Fibroblast of skin of abdomen (primary cell): ENCODE measurements at regions not wholly inside any gene's neighbourhood (a gene's known extent, or its start where the extent isn't known, plus 50 kb on each side); places are given as distances from the start of the nearest gene placed in this dataset.
"Not testable (repeated sequence)": the region's sequence is repeated elsewhere in the genome, so short reads cannot be mapped to it uniquely, and the experiment has no call there.

ENCODE experiments used
- DNase-seq: peaks from one replicate; pipeline ENCODE4 v3.0.0-alpha.2; 2013

DNA sequence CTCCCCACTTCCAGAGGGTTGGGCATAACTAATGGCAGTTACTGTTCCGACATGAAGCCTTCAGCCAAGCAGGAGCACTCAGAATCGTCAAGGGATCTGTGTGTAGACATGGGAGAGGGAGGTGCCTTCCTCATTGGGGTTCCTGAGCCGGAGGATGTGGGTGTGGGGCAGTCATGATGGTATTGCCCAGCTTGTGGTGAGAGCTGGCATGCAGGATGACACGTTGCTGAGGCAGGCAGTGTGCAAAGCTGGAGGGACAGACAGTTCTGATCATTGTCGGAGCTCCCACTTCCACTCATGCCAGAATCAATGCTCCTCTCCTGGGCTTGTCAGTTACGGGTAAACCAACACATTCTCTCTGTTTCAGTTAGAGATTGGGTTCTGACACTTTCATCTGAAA lies 83.9 kb upstream of the TSC22D1 start:
- peak; percentile 29 for DNase-seq

DNA sequence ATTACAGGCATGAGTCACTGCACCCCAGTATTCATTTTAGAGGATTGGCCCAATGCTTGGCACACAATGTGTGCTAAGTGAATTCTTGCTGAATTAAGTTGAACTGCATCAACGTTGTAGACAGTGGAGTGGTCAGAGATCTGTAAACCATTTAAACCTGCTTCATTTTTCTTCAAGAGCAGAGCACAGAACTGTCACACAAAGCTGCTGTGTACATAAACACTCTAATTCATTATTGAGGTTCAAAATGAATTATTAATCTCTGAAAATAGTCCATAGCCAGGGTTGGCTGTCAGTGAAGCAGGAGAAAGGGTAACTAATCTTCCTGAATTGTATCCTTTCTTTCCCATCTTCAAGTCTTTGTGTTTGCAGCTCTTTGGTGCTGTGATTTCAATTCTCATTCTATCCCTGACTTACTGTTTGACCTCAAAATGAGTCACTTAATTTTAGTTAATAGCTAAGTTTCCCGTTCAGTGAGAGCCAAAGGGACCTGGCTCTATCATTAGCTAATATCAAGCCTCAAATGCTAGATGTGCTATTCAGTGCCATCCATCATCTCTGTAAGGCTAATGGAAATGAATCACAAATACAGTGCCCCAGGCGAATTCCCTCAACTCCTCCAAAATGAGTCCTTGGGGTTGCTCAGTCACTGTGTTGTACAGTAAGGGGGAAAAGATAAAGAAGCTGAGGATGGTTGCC lies 77.0 kb upstream of the TSC22D1 start:
- DNase-seq: peak; percentile 34

DNA sequence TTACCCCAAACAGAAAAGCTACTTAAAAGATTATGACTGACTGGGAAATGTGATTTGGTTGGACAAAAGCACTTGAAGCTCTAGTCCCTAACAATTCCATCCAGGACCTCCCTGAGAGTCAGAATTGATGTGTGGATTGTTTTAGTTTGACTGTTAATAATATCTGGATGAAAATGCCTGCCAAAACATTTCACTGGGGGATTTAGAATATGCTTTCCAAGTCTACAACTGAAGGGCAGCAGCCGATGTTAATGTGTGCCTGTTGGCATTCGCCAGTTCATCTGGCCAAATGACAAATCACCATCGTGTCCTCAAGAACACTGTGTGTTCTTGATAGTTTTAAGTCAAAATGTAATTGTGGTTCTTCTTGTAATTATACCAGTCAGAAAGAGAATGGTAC lies 76.0 kb upstream of the TSC22D1 start:
- no peak for DNase-seq

DNA sequence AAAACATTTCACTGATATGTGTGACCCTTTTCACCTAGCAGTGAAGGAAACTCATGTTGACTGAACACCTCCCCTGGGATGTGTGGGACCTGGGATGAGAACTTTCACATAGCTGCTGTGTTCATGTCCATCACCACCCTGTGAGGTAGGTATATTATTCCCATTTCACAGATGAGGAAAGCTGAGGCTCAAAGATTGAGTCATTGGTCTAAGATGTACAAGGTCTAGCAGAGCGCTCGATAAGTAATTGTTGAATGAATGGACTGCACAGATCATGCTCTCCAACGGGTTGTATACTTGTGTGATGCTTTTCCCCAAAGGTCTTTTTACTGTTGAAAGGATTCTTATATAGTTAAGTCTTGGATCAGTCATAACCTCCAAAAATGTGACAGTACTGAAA lies 75.6 kb upstream of the TSC22D1 start:
- DNase-seq: no peak

DNA sequence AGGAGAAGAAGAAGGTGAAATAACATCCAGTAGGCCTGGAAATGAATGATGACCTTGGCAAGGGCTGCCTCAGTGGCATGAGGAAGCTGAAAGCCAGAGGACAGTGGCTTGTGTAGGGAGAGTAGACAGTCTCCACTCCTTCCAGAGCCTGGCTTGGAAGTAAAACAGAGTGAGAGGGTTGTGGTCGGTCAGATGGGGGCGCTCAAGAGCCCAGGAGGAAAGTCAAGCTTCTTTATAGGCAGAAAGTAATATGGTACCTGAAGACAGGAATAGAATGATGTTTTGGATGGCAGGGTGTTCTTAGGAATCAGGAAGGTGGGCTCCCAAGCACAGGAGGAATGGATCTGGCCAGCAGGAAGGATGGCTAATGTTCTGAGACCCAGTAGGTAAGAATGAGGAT lies 75.1 kb upstream of the TSC22D1 start:
- no peak for DNase-seq

DNA sequence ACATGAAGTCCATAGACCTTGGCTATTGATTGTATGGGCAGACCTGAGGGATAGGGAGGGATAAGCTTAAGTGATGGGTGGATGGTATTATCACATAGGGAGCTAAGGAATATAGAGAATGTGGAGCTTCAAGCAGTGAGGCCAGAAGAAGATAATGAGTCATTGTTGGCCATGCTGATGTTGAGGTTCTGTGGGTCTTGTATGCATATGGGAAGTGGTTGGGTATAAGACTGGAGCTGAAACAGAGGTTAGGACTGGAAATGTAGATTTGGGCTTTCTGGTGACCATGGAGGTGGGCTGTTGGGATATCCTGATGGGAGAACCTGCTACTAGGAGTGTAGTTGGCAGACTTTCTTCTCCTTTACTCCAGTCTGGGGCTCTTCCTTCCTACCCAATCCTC lies 73.7 kb upstream of the TSC22D1 start:
- DNase-seq: no peak

DNA sequence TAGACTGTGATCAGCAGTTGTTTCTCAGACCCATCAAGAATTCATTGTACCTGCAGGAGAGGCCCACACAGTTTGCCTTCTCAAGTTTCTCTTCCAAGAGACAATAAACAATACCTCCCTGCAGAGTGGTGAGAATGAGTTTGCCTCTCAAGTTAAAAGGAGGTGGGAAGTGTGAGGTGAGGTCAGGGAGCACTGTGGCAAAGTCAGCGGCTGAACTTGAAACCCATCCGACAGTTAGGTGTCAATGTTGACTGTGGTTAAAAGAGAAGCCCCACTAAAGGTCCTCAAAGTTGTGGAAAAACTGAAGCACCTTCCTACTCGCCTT lies 72.9 kb upstream of the TSC22D1 start:
- no peak for DNase-seq

DNA sequence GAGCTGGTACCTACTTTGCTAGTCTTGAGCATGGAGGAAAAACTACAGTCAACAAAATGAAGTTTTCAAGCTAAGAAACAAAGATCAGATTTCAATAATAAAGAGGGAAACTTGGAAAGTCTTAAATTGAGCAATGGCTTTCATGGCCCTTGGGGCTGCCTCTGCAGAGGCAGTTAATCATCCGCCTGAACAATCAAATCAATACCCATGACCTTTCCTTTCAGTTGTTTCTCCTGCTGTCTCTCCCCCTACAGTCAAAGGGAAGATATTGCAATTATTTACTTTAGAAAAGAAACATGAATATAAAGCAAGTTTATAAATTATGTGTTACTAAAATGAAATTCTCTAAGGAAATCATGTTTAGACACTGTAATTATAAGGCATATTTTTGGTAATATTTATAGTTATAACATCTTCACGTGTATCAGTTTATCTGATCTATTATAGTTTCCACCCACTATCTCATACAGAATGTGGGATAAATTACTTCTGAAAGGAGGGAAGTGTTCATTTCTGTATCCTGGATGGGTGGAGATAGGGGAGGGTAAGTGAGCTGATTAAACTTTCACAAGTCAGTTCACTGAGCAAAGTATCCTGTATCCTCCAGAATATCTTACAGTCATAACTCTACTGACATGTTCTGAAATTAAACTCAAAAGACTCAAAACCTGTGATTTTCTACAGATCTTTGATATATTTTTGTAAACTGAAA lies 72.4 kb upstream of the TSC22D1 start:
- DNase-seq: no peak

DNA sequence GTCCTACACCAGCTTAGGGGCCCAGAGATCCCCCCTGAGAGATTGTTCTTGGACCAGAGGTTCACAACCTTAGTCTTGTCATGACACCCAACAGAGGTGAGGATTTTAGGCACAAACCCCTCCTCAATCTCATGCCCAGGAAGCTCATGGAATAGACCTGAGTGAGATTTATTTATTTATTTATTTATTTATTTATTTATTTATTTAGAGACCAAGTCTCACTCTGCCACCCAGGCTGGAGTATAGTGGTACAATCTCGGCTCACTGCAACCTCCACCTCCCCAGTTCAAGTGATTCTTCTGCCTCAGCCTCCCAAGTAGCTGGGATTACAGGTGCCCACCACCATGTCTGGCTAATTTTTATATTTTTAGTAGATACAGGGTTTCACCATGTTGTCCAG lies 71.4 kb upstream of the TSC22D1 start:
- DNase-seq: not testable (repeated sequence)

DNA sequence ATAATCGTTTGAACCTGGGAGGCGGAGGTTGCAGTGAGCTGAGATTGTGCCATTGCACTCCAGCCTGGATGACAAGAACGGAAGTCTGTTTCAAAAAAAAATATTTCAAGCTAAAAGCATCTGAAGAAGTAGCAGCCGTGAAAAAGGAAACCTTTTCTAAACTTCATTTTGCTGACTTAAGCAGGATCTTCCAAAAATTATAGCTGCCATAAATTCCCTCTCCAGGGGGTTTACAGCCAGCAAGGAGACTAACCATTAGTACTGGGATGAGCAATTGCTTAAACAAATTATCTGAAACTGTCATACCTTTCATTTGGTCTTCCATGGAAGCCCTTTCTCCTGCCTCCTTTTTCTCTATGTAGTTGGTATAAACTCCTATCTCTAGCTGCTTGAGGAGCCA lies 69.9 kb upstream of the TSC22D1 start:
- DNase-seq: no peak

DNA sequence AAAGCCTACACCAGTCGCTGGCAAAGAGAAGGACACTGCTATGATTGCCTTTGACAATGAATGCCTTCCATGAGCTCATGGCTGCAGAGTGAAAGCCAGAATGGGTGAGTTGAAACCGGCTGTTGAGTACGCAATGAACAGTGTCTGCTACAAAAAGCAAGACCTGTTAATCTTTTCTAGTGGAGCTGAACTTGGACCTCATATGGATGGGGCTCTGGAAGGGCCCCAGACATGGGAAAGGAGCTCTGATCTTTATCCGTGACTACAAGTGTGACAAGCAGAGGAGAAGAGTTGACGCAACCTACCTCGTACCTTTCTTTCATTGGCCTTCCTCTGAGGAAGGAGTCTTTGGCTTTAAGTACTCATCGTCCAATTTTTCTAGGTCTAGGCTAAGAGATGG lies 67.1 kb upstream of the TSC22D1 start:
- DNase-seq: no peak

DNA sequence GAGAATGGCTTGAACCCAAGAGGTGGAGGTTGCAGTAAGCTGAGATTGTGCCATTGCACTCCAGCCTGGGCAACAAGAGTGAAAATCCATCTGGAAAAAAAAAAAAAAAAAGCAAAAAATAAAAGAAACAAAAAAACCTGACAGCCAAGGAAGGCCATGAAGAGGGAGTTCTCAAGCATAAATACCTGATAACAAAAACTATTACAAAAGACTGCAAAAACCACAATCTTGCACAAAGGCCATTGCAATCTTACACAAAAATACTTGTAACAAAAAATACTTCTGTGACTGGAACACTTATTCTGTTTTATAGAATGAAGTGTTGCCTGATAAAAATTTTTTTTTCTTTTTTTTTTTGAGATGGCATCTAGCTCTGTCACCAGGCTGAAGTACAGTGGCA lies 61.5 kb upstream of the TSC22D1 start:
- no peak for DNase-seq

DNA sequence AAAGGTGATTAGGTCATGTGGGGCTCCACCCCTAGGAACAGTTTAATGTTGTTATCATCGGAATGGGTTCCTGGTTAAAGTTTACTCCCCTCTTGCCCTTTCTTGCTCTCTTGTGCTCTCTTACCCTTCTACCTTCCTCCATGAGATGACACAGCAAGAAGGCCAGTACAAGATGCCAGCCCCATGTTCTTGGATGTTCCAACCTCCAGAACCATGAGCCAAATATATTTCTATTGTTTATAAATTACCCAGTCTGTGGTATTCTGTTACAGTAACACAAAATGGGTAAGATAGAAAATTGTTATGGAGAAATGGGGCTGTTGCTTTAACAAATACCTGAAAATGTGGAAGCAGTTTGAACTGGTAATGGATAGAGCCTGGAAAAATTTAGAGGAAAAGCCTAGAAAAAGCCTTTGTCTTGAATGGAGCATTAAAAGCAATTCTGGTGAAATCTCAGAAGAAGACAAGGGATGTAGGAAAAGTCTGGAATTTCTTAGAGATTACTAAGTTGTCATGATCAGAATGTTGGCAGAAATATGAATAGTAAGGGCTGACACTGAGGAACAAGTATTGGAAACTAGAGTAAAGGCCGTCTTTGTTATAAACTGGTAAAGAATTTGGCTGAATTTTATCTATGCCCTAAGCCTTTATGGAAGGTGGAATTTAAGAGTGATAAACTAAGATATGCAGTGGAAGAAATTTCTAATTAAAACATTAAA lies 53.5 kb upstream of the TSC22D1 start:
- peak; percentile 86 for DNase-seq

DNA sequence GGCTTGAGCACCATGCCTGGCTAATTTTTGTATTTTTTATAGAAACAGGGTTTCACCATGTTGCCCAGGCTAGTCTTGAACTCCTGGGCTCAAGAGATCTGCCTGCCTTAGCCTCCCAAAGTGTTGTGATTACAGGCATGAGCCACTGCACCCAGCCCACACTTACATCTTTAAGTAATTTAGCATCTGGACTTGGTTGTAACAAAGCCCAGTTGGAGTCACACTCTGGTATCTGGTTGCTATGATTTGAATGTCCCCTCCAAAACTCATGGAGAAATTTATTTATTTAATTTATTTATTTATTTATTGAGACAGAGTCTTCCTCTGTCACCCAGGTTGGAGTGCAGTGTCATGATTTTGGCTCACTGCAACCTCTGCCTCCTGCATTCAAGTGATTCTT lies 52.7 kb upstream of the TSC22D1 start:
- DNase-seq: peak; percentile 46

DNA sequence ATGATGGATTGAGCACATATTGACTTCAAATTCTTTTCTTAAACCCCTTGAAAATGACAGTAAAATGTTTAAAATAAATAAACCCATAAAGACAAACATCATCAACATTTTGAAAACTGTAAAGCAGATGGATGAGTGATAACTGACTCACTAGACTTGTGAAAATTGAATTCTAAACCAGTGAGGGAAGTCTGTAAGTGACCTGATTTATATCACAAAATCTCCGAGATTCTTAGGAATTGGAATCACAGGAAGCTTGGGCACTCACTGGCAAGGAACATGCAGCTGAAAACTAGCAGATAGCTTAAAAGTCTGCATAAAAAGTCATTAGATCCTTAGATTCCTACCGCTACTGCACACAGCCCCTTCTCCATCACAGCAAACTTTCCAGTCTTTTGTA lies 51.3 kb upstream of the TSC22D1 start:
- peak; percentile 73 for DNase-seq

DNA sequence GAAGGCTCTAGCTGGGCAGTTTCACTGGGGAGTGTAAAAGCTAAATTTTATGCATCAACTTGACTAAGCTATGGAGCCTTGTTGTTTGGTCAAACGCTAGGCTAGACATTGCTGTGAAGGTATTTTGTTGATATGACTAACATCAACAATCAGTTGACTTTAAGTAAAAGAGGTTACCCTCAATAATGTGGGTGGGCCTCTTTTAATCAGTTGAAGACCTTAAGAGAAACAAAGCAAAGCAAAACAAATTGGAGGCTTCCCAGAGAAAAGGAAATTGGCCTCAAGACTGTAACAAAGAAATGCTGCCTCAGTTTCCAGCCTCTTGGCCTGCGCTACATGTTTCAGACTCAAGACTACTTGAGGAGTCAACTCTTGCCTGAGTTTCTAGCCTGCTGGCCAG lies 50.0 kb upstream of the TSC22D1 start:
- DNase-seq: no peak
